Activated CD8-positive, alpha-beta memory T cell treated with anti-CD3 and anti-CD28 coated beads for 36 hours (primary cell): ENCODE measurements at regions not wholly inside any gene's neighbourhood (a gene's known extent, or its start where the extent isn't known, plus 50 kb on each side); places are given as distances from the start of the nearest gene placed in this dataset.
"Not testable (repeated sequence)": the region's sequence is repeated elsewhere in the genome, so short reads cannot be mapped to it uniquely, and the experiment has no call there.

ENCODE experiments used
- CTCF ChIA-PET: fragments of 350-600 bp; sonication (Branson Sonifier 250); formaldehyde crosslinking; loops from one replicate; lab custom pipeline; 2021; ENCODE audit warnings: antibody characterized with exemption; lab: Charles Lee
- POLR2A ChIA-PET: fragments of 350-600 bp; sonication (Branson Sonifier 250); formaldehyde crosslinking; loops from one replicate; lab custom pipeline; 2021; ENCODE audit warnings: antibody characterized with exemption; lab: Charles Lee

- CTCF ChIA-PET, result interaction anchor here (1.4 kb wide), 1 partner anchor 11 kb away, joined by 3 read pairs; no protein-coding TSS in a partner anchor
- POLR2A ChIA-PET, result no interaction called here
Observed at GRCh38 chr1:166705376-166706289, 133.6 kb upstream of the POGK start.

DNA sequence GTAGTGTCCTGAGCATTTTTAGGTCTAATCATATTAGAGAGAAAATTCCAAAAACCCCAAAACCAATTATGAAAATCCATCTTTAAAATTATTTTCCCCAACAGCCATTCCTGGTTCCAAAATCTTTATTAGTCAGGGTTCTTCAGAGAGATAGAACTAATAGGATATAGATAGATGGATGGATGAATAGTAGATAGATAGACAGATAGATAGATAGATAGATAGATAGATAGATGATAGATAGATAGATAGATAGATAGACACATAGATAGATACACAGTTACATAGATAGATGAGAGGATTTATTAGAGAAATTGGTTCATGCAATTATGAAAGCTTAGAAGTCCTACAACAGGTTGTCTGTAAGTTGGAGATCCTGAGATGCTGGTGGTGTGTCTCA, 122.7 kb upstream of the POGK start:
- ChIA-PET POLR2A (no interaction called here), CTCF (interaction anchor here (1.1 kb wide), 1 partner anchor 12 kb away, joined by 3 read pairs; no protein-coding TSS in a partner anchor)

GRCh38 chr1:166721145-166721544, 118.1 kb upstream of the POGK start:
- ChIA-PET CTCF (no interaction called here), POLR2A (no interaction called here)

GRCh38 chr1:166730299-166730888, 108.9 kb upstream of the POGK start:
- ChIA-PET CTCF (no interaction called here), POLR2A (no interaction called here)

GRCh38 chr1:166738140-166738539, 101.1 kb upstream of the POGK start:
- CTCF ChIA-PET, result no interaction called here
- POLR2A ChIA-PET, result no interaction called here

GRCh38 chr1:166738873-166739272, 100.4 kb upstream of the POGK start:
- ChIA-PET CTCF (no interaction called here), POLR2A (no interaction called here)

DNA sequence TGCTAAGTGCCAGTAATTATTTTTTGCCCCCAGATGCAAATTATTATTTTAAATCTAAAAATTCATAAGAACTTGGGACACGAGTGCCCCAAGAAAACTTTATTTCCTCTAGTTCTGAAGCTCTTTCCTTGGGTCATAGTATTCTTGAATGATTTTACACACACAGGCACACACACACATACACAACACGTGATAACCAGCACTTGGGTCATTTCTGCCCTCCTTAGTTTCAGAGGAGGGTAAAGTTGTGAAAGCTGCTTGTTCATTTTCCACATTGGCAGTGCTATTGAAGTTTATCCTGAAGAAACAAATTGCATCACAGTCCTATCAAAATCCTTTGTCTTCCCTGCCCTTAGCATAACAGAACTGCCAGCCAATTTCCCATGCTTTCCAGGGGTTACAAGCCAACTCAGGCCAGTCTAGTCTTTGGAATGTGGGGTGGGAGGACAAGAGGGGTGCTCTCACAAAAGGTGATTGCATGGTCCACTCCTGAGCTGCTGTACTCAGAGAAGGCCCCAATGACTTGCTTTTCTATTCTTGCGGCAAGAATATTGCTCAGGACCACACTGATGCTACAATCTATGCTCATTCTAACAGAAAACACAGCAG, 98.5 kb upstream of the POGK start:
- ChIA-PET CTCF (no interaction called here), POLR2A (no interaction called here)

GRCh38 chr1:166763318-166763717, 76.0 kb upstream of the POGK start:
- CTCF ChIA-PET, result no interaction called here

DNA sequence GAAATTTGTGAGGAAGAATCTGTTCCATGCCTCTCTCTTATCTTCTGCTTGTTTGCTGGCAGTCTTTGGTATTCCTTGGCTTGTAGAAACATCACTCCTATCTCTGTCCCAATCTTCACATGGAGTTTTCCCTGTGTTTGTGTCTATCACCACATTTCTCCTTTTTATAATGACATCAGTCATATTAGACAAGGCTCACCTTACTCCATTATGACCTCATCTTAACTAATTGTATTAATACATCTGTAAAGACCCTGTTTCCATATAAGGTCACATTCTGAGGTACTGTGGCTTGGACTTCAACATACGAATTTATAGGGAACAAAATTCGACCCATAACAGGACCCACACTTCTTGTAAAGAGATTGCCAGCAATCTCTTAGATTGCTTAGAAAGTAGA, 72.3 kb upstream of the POGK start:
- POLR2A ChIA-PET, result no interaction called here
- CTCF ChIA-PET, result no interaction called here

More at GRCh38 chr1:166763318-166763717, 76.0 kb upstream of the POGK start:
- POLR2A ChIA-PET, result no interaction called here

- CTCF ChIA-PET, POLR2A ChIA-PET: not testable (repeated sequence)
Observed at GRCh38 chr1:166784646-166785045, 54.6 kb upstream of the POGK start.

DNA sequence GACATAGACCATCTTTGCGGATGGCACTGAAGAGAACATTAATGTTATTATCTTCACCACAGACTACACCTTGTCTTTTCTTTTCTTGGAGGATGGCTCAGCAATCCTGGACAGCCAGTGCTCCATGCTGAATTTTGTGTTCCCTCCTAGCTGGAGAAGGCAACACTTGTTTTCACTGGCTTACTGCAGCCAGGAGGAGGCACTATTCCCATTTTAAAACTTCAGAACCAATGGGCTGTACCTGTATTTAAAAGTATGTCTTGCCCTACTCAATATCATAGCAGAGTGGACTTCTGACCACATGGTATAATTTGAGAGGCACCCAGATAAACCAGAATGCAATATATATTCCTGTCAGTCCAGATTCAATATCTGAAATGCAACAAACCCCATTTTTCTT, 53.3 kb upstream of the POGK start:
- ChIA-PET CTCF (no interaction called here), POLR2A (no interaction called here)

- CTCF ChIA-PET, result no interaction called here
- POLR2A ChIA-PET, result no interaction called here
Observed at GRCh38 chr1:166789286-166789685, 50.0 kb upstream of the POGK start.
